ENCODE measurements at regions not wholly inside any gene's neighbourhood (a gene's known extent, or its start where the extent isn't known, plus 50 kb on each side); places are given as distances from the start of the nearest gene placed in this dataset.

DNA sequence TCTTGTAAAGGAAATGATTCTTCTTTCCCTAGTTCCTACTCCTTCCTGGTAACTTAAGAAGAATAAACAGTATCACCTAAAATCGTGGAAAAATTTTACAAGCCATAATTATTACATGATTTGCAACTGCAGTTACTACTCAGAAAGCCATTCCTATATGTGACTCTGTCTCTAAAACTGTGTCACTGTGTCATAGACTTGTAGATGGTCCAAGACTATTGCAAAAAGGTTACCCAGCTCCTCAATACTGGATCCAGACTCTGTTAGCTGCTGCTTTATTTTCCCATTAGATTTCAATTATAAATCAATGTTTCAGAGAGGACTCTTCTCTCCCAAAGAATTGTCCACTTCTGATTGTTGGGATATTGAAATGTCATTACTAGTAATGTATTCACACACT lies 142.1 kb upstream of the STMND1 start:
- TF ChIP-seq EZH2 (IDR thresholded peaks at IDR 0.05; ENCODE audit: borderline replicate concordance, low read depth, low read length, severe bottlenecking) (no peak), CTCF (IDR thresholded peaks at IDR 0.05; ENCODE audit: borderline replicate concordance, extremely low read depth, low read length, poor library complexity, severe bottlenecking) (no peak)
